H7 (cell line): ENCODE measurements at regions not wholly inside any gene's neighbourhood (a gene's known extent, or its start where the extent isn't known, plus 50 kb on each side); places are given as distances from the start of the nearest gene placed in this dataset.

Experiments used
- DNase-seq: peaks from one replicate; pipeline ENCODE4 v3.0.0; 2012
- H3K27me3 ChIP-seq: 2 replicates; pipeline ENCODE4 v1.6.0; 2011; ENCODE audit warnings: mild to moderate bottlenecking, low read length; ENCODE audit not compliant: control insufficient read depth, insufficient read depth
- H3K36me3 ChIP-seq: replicated peaks from 2 replicates; pipeline ENCODE4 v1.5.1; 2011; ENCODE audit warnings: low read length; ENCODE audit not compliant: control insufficient read depth, insufficient read depth
- H3K4me3 ChIP-seq: 2 replicates; pipeline ENCODE4 v1.5.1; 2011; ENCODE audit warnings: low read depth, mild to moderate bottlenecking, control low read depth, low read length, moderate library complexity; ENCODE audit not compliant: insufficient read depth

GRCh38 chr2:181305301-181306123 is 151.7 kb upstream of the ITGA4 start:
- Histone ChIP-seq H3K27me3 (no peaks in the 10 kb centered on the region), H3K4me3 (no peak overlapping the region), H3K36me3 (no peaks in the 10 kb centered on the region)
- DNase-seq, result no peak

GRCh38 chr2:181306785-181307184 is 150.4 kb upstream of the ITGA4 start:
- no peak overlapping the region for H3K4me3 ChIP-seq
- no peaks in the 10 kb centered on the region for H3K36me3 ChIP-seq
- H3K27me3 ChIP-seq, result no peaks in the 10 kb centered on the region
- DNase-seq, result no peak

- DNase-seq, result no peak
- no peak overlapping the region for H3K4me3 ChIP-seq
- H3K36me3 ChIP-seq, result no peaks in the 10 kb centered on the region
- no peaks in the 10 kb centered on the region for H3K27me3 ChIP-seq
Observed at GRCh38 chr2:181307203-181307991, 149.8 kb upstream of the ITGA4 start.

GRCh38 chr2:181308766-181309515 is 148.2 kb upstream of the ITGA4 start:
- no peak overlapping the region for H3K4me3 ChIP-seq
- DNase-seq, result no peak
- no peaks in the 10 kb centered on the region for H3K27me3 ChIP-seq
- H3K36me3 ChIP-seq, result no peaks in the 10 kb centered on the region

- H3K4me3 ChIP-seq, result no peak overlapping the region
- H3K36me3 ChIP-seq, result no peaks in the 10 kb centered on the region
- no peak for DNase-seq
Observed at GRCh38 chr2:181309586-181309985, 147.6 kb upstream of the ITGA4 start.

GRCh38 chr2:181310967-181311366 is 146.2 kb upstream of the ITGA4 start:
- no peaks in the 10 kb centered on the region for H3K36me3 ChIP-seq
- H3K4me3 ChIP-seq, result no peak overlapping the region
- no peak for DNase-seq
- H3K27me3 ChIP-seq, result no peaks in the 10 kb centered on the region

More at GRCh38 chr2:181309586-181309985, 147.6 kb upstream of the ITGA4 start:
- H3K27me3 ChIP-seq, result no peaks in the 10 kb centered on the region

- no peak overlapping the region for H3K4me3 ChIP-seq
- no peaks in the 10 kb centered on the region for H3K27me3 ChIP-seq
- no peak for DNase-seq
- H3K36me3 ChIP-seq, result no peaks in the 10 kb centered on the region
Observed at GRCh38 chr2:181311837-181312236, 145.3 kb upstream of the ITGA4 start.

GRCh38 chr2:181312515-181312927 is 144.7 kb upstream of the ITGA4 start:
- Histone ChIP-seq H3K27me3 (no peaks in the 10 kb centered on the region), H3K36me3 (no peaks in the 10 kb centered on the region), H3K4me3 (no peak overlapping the region)
- DNase-seq, result no peak

- no peaks in the 10 kb centered on the region for H3K36me3 ChIP-seq
- no peak overlapping the region for H3K4me3 ChIP-seq
- H3K27me3 ChIP-seq, result no peaks in the 10 kb centered on the region
- DNase-seq, result no peak
Observed at GRCh38 chr2:181313845-181314244, 143.3 kb upstream of the ITGA4 start.

- no peaks in the 10 kb centered on the region for H3K27me3 ChIP-seq
- no peak overlapping the region for H3K4me3 ChIP-seq
- no peaks in the 10 kb centered on the region for H3K36me3 ChIP-seq
- DNase-seq, result no peak
Observed at GRCh38 chr2:181314551-181314950, 142.6 kb upstream of the ITGA4 start.

GRCh38 chr2:181317511-181317910 is 139.7 kb upstream of the ITGA4 start:
- no peaks in the 10 kb centered on the region for H3K27me3 ChIP-seq
- no peak overlapping the region for H3K4me3 ChIP-seq
- H3K36me3 ChIP-seq, result no peaks in the 10 kb centered on the region
- DNase-seq, result no peak

GRCh38 chr2:181318504-181319280 is 138.5 kb upstream of the ITGA4 start:
- H3K27me3 ChIP-seq, result no peaks in the 10 kb centered on the region
- no peaks in the 10 kb centered on the region for H3K36me3 ChIP-seq
- no peak for DNase-seq
- H3K4me3 ChIP-seq, result no peak overlapping the region

- H3K27me3 ChIP-seq, result no peaks in the 10 kb centered on the region
- H3K36me3 ChIP-seq, result no peaks in the 10 kb centered on the region
- DNase-seq, result no peak
- no peak overlapping the region for H3K4me3 ChIP-seq
Observed at GRCh38 chr2:181319286-181319685, 137.9 kb upstream of the ITGA4 start.

- Histone ChIP-seq H3K36me3 (no peaks in the 10 kb centered on the region), H3K4me3 (no peak overlapping the region), H3K27me3 (no peaks in the 10 kb centered on the region)
- DNase-seq, result no peak
Observed at GRCh38 chr2:181320638-181321037, 136.5 kb upstream of the ITGA4 start.
